Spleen (tissue), 7 donors: ENCODE measurements at regions not wholly inside any gene's neighbourhood (a gene's known extent, or its start where the extent isn't known, plus 50 kb on each side); places are given as distances from the start of the nearest gene placed in this dataset.

ENCODE experiments used
- CTCF ChIP-seq, 11 experiments: fragments of 200-600 bp in 7 of 11; fragments of 450-650 bp in 4 of 11; sonication (generic) in 4 of 11; IDR thresholded peaks in 8 of 11; conservative IDR thresholded peaks in 3 of 11; 1 replicate in 7 of 11; 2 replicates in 4 of 11; pipeline versions ENCODE4 v1.4.0 to v1.8.0; 2016 to 2021; ENCODE audit warnings: antibody characterized with exemption in 11 of 11, inconsistent platforms in 4 of 11, mild to moderate bottlenecking in 1 of 11
- POLR2AphosphoS5 ChIP-seq, 3 donors: sonication (generic); formaldehyde crosslinking; IDR thresholded peaks; one replicate each; pipeline ENCODE4 v1.5.1; 2017; ENCODE audit warnings: antibody characterized with exemption in 3 of 3
- donor health status: DM: no; HTN: no; CAD: no; lungs with moderate emphysema.
- donor health status: DM: no; HTN: no; CAD: no.
- donor health status: DM: no; HTN: no; CAD: no.

GRCh38 chr11:90589735-90590134 lies 366.9 kb upstream of the CHORDC1 start:
- TF ChIP-seq CTCF (IDR thresholded peaks at IDR 0.05 in 8 of 11, conservative IDR thresholded peaks at IDR 0.05 in 3 of 11) = no peak
- no peak for TF ChIP-seq POLR2AphosphoS5 (IDR thresholded peaks at IDR 0.05)
